ENCODE measurements at regions not wholly inside any gene's neighbourhood (a gene's known extent, or its start where the extent isn't known, plus 50 kb on each side); places are given as distances from the start of the nearest gene placed in this dataset.

GRCh38 chr9:3027210-3027609 lies 183.3 kb upstream of the PUM3 start:
- TF ChIP-seq CTCF (IDR thresholded peaks at IDR 0.05; ENCODE audit: control insufficient read depth, insufficient read depth, low read depth, low read length, missing control alignments), result no peak
- no peak for DNase-seq (ENCODE audit: low read depth)
- H3K4me3 ChIP-seq (ENCODE audit: control insufficient read depth, low read depth, low read length), result no peak overlapping the region

GRCh38 chr9:3023449-3023848 lies 179.6 kb upstream of the PUM3 start:
- no peak for TF ChIP-seq CTCF (IDR thresholded peaks at IDR 0.05; ENCODE audit: control insufficient read depth, insufficient read depth, low read depth, low read length, missing control alignments)
- no peak for DNase-seq (ENCODE audit: low read depth)
- no peak overlapping the region for H3K4me3 ChIP-seq (ENCODE audit: control insufficient read depth, low read depth, low read length)

GRCh38 chr9:3018691-3019230 lies 174.9 kb upstream of the PUM3 start:
- DNase-seq (ENCODE audit: low read depth), result no peak
- H3K4me3 ChIP-seq (ENCODE audit: control insufficient read depth, low read depth, low read length), result no peak overlapping the region
- no peak for TF ChIP-seq CTCF (IDR thresholded peaks at IDR 0.05; ENCODE audit: control insufficient read depth, insufficient read depth, low read depth, low read length, missing control alignments)

- no peak for TF ChIP-seq CTCF (IDR thresholded peaks at IDR 0.05; ENCODE audit: control insufficient read depth, insufficient read depth, low read depth, low read length, missing control alignments)
- DNase-seq (ENCODE audit: low read depth), result no peak
- H3K4me3 ChIP-seq (ENCODE audit: control insufficient read depth, low read depth, low read length), result no peak overlapping the region
Observed at GRCh38 chr9:3018071-3018470, 174.2 kb upstream of the PUM3 start.

GRCh38 chr9:3014178-3014577 lies 170.3 kb upstream of the PUM3 start:
- H3K4me3 ChIP-seq (ENCODE audit: control insufficient read depth, low read depth, low read length), result no peak overlapping the region
- no peak for DNase-seq (ENCODE audit: low read depth)
- no peak for TF ChIP-seq CTCF (IDR thresholded peaks at IDR 0.05; ENCODE audit: control insufficient read depth, insufficient read depth, low read depth, low read length, missing control alignments)

- DNase-seq (ENCODE audit: low read depth), result no peak
- H3K4me3 ChIP-seq (ENCODE audit: control insufficient read depth, low read depth, low read length), result no peak overlapping the region
- TF ChIP-seq CTCF (IDR thresholded peaks at IDR 0.05; ENCODE audit: control insufficient read depth, insufficient read depth, low read depth, low read length, missing control alignments), result no peak
Observed at GRCh38 chr9:3012842-3013241, 168.9 kb upstream of the PUM3 start.

- DNase-seq (ENCODE audit: low read depth), result no peak
- H3K4me3 ChIP-seq (ENCODE audit: control insufficient read depth, low read depth, low read length), result no peak overlapping the region
- TF ChIP-seq CTCF (IDR thresholded peaks at IDR 0.05; ENCODE audit: control insufficient read depth, insufficient read depth, low read depth, low read length, missing control alignments), result no peak
Observed at GRCh38 chr9:3012245-3012644, 168.3 kb upstream of the PUM3 start.
